ENCODE measurements at regions not wholly inside any gene's neighbourhood (a gene's known extent, or its start where the extent isn't known, plus 50 kb on each side); places are given as distances from the start of the nearest gene placed in this dataset.

DNA sequence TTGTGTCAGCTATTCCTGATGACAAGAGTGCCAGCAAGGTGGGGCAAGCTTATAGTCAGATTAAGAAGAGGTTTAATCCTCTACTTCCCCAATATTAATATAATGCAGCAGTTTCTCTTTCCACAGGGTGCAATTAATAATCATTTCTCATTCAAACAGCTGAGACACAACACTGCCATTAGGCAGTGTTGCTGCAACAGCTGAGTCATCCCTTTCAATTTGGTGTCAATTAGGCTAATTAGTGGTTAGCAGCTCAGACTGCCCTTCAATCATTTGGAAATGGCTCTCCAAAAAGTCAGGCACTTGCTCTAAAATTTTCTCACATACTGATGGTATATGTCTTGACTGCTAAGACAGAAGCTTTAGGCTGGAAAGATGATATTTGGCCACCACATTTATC, 265.7 kb upstream of the FAM241A start:
- TF ChIP-seq NRF1 (conservative IDR thresholded peaks at IDR 0.05; ENCODE audit: low read depth, low read length) (no peak), ZNF274 (IDR thresholded peaks at IDR 0.05; ENCODE audit: insufficient read depth, insufficient read length) (no peak), ZNF24 (IDR thresholded peaks at IDR 0.05) (no peak)
- TF ChIP-seq, protein P1, sequence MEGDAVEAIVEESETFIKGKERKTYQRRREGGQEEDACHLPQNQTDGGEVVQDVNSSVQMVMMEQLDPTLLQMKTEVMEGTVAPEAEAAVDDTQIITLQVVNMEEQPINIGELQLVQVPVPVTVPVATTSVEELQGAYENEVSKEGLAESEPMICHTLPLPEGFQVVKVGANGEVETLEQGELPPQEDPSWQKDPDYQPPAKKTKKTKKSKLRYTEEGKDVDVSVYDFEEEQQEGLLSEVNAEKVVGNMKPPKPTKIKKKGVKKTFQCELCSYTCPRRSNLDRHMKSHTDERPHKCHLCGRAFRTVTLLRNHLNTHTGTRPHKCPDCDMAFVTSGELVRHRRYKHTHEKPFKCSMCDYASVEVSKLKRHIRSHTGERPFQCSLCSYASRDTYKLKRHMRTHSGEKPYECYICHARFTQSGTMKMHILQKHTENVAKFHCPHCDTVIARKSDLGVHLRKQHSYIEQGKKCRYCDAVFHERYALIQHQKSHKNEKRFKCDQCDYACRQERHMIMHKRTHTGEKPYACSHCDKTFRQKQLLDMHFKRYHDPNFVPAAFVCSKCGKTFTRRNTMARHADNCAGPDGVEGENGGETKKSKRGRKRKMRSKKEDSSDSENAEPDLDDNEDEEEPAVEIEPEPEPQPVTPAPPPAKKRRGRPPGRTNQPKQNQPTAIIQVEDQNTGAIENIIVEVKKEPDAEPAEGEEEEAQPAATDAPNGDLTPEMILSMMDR (IDR thresholded peaks at IDR 0.05 in 2 of 3, conservative IDR thresholded peaks at IDR 0.05 in 1 of 3; ENCODE audit: control insufficient read depth in 2 of 3, extremely low read depth in 1 of 3, insufficient read depth in 1 of 3, low read depth in 3 of 3, low read length in 3 of 3) = no peak
